CD14-positive monocyte (primary cell): ENCODE measurements at regions not wholly inside any gene's neighbourhood (a gene's known extent, or its start where the extent isn't known, plus 50 kb on each side); places are given as distances from the start of the nearest gene placed in this dataset.

ENCODE experiments used
- DNase-seq, 3 donors: peaks; one replicate each; pipeline ENCODE4 v3.0.0-alpha.2; 2011 to 2022
- H2AFZ ChIP-seq: 2 replicates; pipeline ENCODE4 v1.6.0; 2012; ENCODE audit warnings: mild to moderate bottlenecking, low read depth, low read length, inconsistent platforms; ENCODE audit not compliant: insufficient read depth, poor library complexity, severe bottlenecking
- H3K27ac ChIP-seq, 2 donors: 1 replicate in 1 of 2; 2 replicates in 1 of 2; pipeline ENCODE4 v1.5.1; 2012 to 2013; ENCODE audit warnings: low read length in 2 of 2, control low read depth in 1 of 2, inconsistent platforms in 1 of 2, low read depth in 1 of 2, mild to moderate bottlenecking in 1 of 2
- H3K27me3 ChIP-seq, 2 donors: one replicate each; pipeline versions ENCODE4 v1.6.0 to v1.6.1; 2011 to 2013; ENCODE audit warnings: low read length in 2 of 2; ENCODE audit not compliant: control insufficient read depth in 2 of 2, insufficient read depth in 2 of 2
- H3K36me3 ChIP-seq, 2 donors: replicated peaks in 1 of 2; 1 replicate in 1 of 2; 2 replicates in 1 of 2; pipeline versions ENCODE4 v1.5.1 to v1.6.1; 2012 to 2013; ENCODE audit warnings: low read length in 2 of 2, control low read depth in 1 of 2, inconsistent platforms in 1 of 2, mild to moderate bottlenecking in 1 of 2; ENCODE audit not compliant: insufficient read depth in 2 of 2, control insufficient read depth in 1 of 2
- H3K4me1 ChIP-seq, 2 donors: 1 replicate in 1 of 2; 2 replicates in 1 of 2; pipeline versions ENCODE4 v1.5.1 to v1.6.1; 2012 to 2013; ENCODE audit warnings: low read length in 2 of 2, control low read depth in 1 of 2, inconsistent platforms in 1 of 2, mild to moderate bottlenecking in 1 of 2, moderate library complexity in 1 of 2; ENCODE audit not compliant: insufficient read depth in 2 of 2, control insufficient read depth in 1 of 2
- H3K4me2 ChIP-seq: replicated peaks from 2 replicates; pipeline ENCODE3; 2012; ENCODE audit warnings: low read length, moderate library complexity, mild to moderate bottlenecking; ENCODE audit not compliant: poor library complexity, severe bottlenecking; ENCODE audit errors: extremely low read depth
- H3K4me3 ChIP-seq, 3 experiments: fragments of 200-600 bp in 1 of 3; sonication (generic) in 1 of 3; replicated peaks in 1 of 3; 1 replicate in 2 of 3; 2 replicates in 1 of 3; pipeline ENCODE4 v1.5.1; 2011 to 2013; ENCODE audit warnings: low read length in 3 of 3, mild to moderate bottlenecking in 3 of 3, control low read depth in 2 of 3, low read depth in 2 of 3, inconsistent platforms in 1 of 3, moderate library complexity in 1 of 3
- H3K79me2 ChIP-seq: 2 replicates; pipeline ENCODE4 v1.6.0; 2012; ENCODE audit warnings: mild to moderate bottlenecking, control low read depth, inconsistent platforms, low read length, moderate library complexity; ENCODE audit not compliant: insufficient read depth
- H3K9ac ChIP-seq: 2 replicates; pipeline ENCODE4 v1.6.0; 2017; ENCODE audit warnings: low read length, mild to moderate bottlenecking; ENCODE audit not compliant: insufficient read depth, poor library complexity, severe bottlenecking
- H3K9me3 ChIP-seq, 2 donors: replicated peaks in 1 of 2; 1 replicate in 1 of 2; 2 replicates in 1 of 2; pipeline versions ENCODE4 v1.5.1 to v1.6.1; 2012 to 2013; ENCODE audit warnings: low read length in 2 of 2, control low read depth in 1 of 2; ENCODE audit not compliant: control insufficient read depth in 1 of 2, insufficient read depth in 1 of 2
- H4K20me1 ChIP-seq: 2 replicates; pipeline ENCODE4 v1.6.0; 2012; ENCODE audit warnings: mild to moderate bottlenecking, low read length, control low read depth, moderate library complexity; ENCODE audit not compliant: insufficient read depth
- H3K27ac Mint-ChIP-seq, 7 donors: one replicate each; pipeline ENCODE4 v1.8.0; 2020; ENCODE audit warnings: mild to moderate bottlenecking in 7 of 7, mixed read lengths in 7 of 7, moderate library complexity in 6 of 7, inconsistent platforms in 2 of 7
- H3K27me3 Mint-ChIP-seq, 3 donors: one replicate each; pipeline ENCODE4 v1.8.0; 2021 to 2022; ENCODE audit warnings: low read depth in 3 of 3, mild to moderate bottlenecking in 3 of 3, mixed read lengths in 3 of 3, moderate library complexity in 3 of 3, inconsistent platforms in 1 of 3
- H3K36me3 Mint-ChIP-seq, 2 donors: one replicate each; pipeline ENCODE4 v1.8.0; 2020; ENCODE audit warnings: mixed read lengths in 2 of 2, inconsistent platforms in 1 of 2, mild to moderate bottlenecking in 1 of 2
- H3K4me1 Mint-ChIP-seq: one replicate; pipeline ENCODE4 v1.8.0; 2020; ENCODE audit warnings: mild to moderate bottlenecking, mixed read lengths
- H3K4me3 Mint-ChIP-seq, 2 donors: one replicate each; pipeline ENCODE4 v1.8.0; 2020; ENCODE audit warnings: mild to moderate bottlenecking in 2 of 2, mixed read lengths in 2 of 2, moderate library complexity in 1 of 2
- H3K9me3 Mint-ChIP-seq, 7 donors: one replicate each; pipeline ENCODE4 v1.8.0; 2020 to 2022; ENCODE audit warnings: mixed read lengths in 7 of 7, mild to moderate bottlenecking in 6 of 7, moderate library complexity in 6 of 7, inconsistent platforms in 2 of 7
- CTCF ChIP-seq: fragments of 200-600 bp; IDR thresholded peaks from one replicate; pipeline ENCODE4 v1.8.0; 2022; ENCODE audit warnings: antibody characterized with exemption, mild to moderate bottlenecking
- WGBS: methylation state at CpG from one replicate; pipeline ENCODE4 v1.1.5; 2013; ENCODE audit warnings: missing lambda C conversion rate; ENCODE audit not compliant: insufficient coverage; 5-methylcytosine and 5-hydroxymethylcytosine counted together
- intact Hi-C, 2 donors: fragments of 100-400 bp; cut with micrococcal nuclease; formaldehyde crosslinking; loops; one replicate each; pipeline versions ENCODE4 v1.15.0 to v1.15.1; 2023

- Histone ChIP-seq H3K4me2 (no peak overlapping the region), H3K27ac (no peak overlapping the region), H3K27me3 (no peaks in the 10 kb centered on the region), H2AFZ (no peak overlapping the region), H3K9me3 (no peaks in the 10 kb centered on the region), H3K9ac (no peak overlapping the region), H4K20me1 (no peaks in the 10 kb centered on the region), H3K79me2 (no peaks in the 10 kb centered on the region), H3K36me3 (no peaks in the 10 kb centered on the region), H3K4me1 (no peaks in the 10 kb centered on the region), H3K4me3 (no peak overlapping the region)
- TF ChIP-seq CTCF = no peak
- no peak overlapping the region for H3K4me3 Mint-ChIP-seq
- intact Hi-C loops = no loop called here
- DNase-seq = no peak
- H3K27ac Mint-ChIP-seq = no peak overlapping the region
- peaks cover 0 to 3% (median 0%) of the 10 kb centered on the region in 3 donors for H3K27me3 Mint-ChIP-seq
- WGBS = no CpG with 5 or more reads among the region's 1 CpG
- no peaks in the 10 kb centered on the region for H3K36me3 Mint-ChIP-seq
- H3K9me3 Mint-ChIP-seq = peaks cover 0 to 2% (median 0%) of the 10 kb centered on the region in 7 donors
- no peaks in the 10 kb centered on the region for H3K4me1 Mint-ChIP-seq
Observed at GRCh38 chr2:180601016-180601415, 379.4 kb upstream of the UBE2E3 start.

- no peaks in the 10 kb centered on the region for H3K9me3 ChIP-seq
- Mint-ChIP-seq H3K27me3 (peaks cover 0 to 3% (median 0%) of the 10 kb centered on the region in 3 donors), H3K27ac (peak overlapping the region in 1 of 7 donors; percentile 68), H3K36me3 (no peaks in the 10 kb centered on the region), H3K9me3 (peaks cover 0 to 4% (median 0%) of the 10 kb centered on the region in 7 donors), H3K4me3 (no peak overlapping the region), H3K4me1 (no peaks in the 10 kb centered on the region)
- no peaks in the 10 kb centered on the region for H3K79me2 ChIP-seq
- no peak overlapping the region for H3K27ac ChIP-seq
- no peaks in the 10 kb centered on the region for H3K36me3 ChIP-seq
- no peak overlapping the region for H3K4me2 ChIP-seq
- TF ChIP-seq CTCF = no peak
- WGBS = no CpG with 5 or more reads among the region's 4 CpGs
- no peaks in the 10 kb centered on the region for H3K27me3 ChIP-seq
- H3K4me3 ChIP-seq = no peak overlapping the region
- DNase-seq = no peak
- no peaks in the 10 kb centered on the region for H4K20me1 ChIP-seq
- intact Hi-C loops = no loop called here
- no peaks in the 10 kb centered on the region for H3K4me1 ChIP-seq
- H3K9ac ChIP-seq = no peak overlapping the region
- H2AFZ ChIP-seq = no peak overlapping the region
Observed at GRCh38 chr2:180599804-180600203, 380.6 kb upstream of the UBE2E3 start.
